NT2/D1 (cell line): ENCODE measurements at regions not wholly inside any gene's neighbourhood (a gene's known extent, or its start where the extent isn't known, plus 50 kb on each side); places are given as distances from the start of the nearest gene placed in this dataset.

Experiments used
- DNase-seq: peaks from one replicate; pipeline ENCODE4 v3.0.0-alpha.2; 2011; ENCODE audit warnings: low read depth, low spot score
- H3K27me3 ChIP-seq: 2 replicates; pipeline ENCODE4 v1.6.0; 2011; ENCODE audit warnings: mild to moderate bottlenecking; ENCODE audit not compliant: insufficient read length, insufficient read depth
- H3K36me3 ChIP-seq: 2 replicates; pipeline ENCODE4 v1.6.1; 2011; ENCODE audit warnings: mild to moderate bottlenecking, low read length, mixed read lengths; ENCODE audit not compliant: insufficient read depth, insufficient read length
- H3K4me1 ChIP-seq: 2 replicates; pipeline ENCODE4 v1.5.1; 2011; ENCODE audit not compliant: insufficient read depth, insufficient read length
- H3K4me3 ChIP-seq: 2 replicates; pipeline ENCODE4 v1.5.1; 2011; ENCODE audit warnings: low read depth; ENCODE audit not compliant: insufficient read length
- H3K9ac ChIP-seq: 2 replicates; pipeline ENCODE4 v1.6.0; 2011; ENCODE audit warnings: low read depth; ENCODE audit not compliant: insufficient read length
- H3K9me3 ChIP-seq: 2 replicates; pipeline ENCODE4 v1.5.1; 2011; ENCODE audit warnings: mild to moderate bottlenecking, low read length; ENCODE audit not compliant: insufficient read depth
- SUZ12 ChIP-seq: IDR thresholded peaks from 2 replicates; pipeline ENCODE4 v1.6.1; 2011; ENCODE audit not compliant: insufficient read length, insufficient read depth; ENCODE audit errors: extremely low read depth
- YY1 ChIP-seq: IDR thresholded peaks from 2 replicates; pipeline ENCODE4 v1.6.1; 2011; ENCODE audit not compliant: insufficient read length, insufficient read depth
- ZNF274 ChIP-seq: IDR thresholded peaks from 2 replicates; pipeline ENCODE4 v1.6.1; 2011; ENCODE audit warnings: mild to moderate bottlenecking, low read depth, low read length

- H3K4me1 ChIP-seq, result peaks cover 8% of the 10 kb centered on the region
- no peak for TF ChIP-seq YY1
- no peak for TF ChIP-seq ZNF274
- no peak for TF ChIP-seq SUZ12
- H3K27me3 ChIP-seq, result peaks cover 49% of the 10 kb centered on the region
- peak overlapping the region; percentile 77 for H3K9ac ChIP-seq
- DNase-seq, result no peak
- H3K9me3 ChIP-seq, result no peaks in the 10 kb centered on the region
- peak overlapping the region; percentile 55 for H3K4me3 ChIP-seq
- H3K36me3 ChIP-seq, result peaks cover 2% of the 10 kb centered on the region
These were observed 146.3 kb downstream of the ERCC6L2 start for GRCh38 chr9:96021551-96022444.

GRCh38 chr9:96020792-96021550 is 145.5 kb downstream of the ERCC6L2 start:
- Histone ChIP-seq H3K9me3 (no peaks in the 10 kb centered on the region), H3K9ac (peak overlapping the region; percentile 77), H3K27me3 (peaks cover 48% of the 10 kb centered on the region), H3K4me1 (peaks cover 3% of the 10 kb centered on the region), H3K4me3 (peak overlapping the region; percentile 55), H3K36me3 (peaks cover 2% of the 10 kb centered on the region)
- no peak for DNase-seq
- TF ChIP-seq ZNF274 (no peak), SUZ12 (peak; percentile 9)

GRCh38 chr9:96020300-96020791 is 144.9 kb downstream of the ERCC6L2 start:
- Histone ChIP-seq H3K4me1 (peaks cover 3% of the 10 kb centered on the region), H3K9me3 (no peaks in the 10 kb centered on the region), H3K27me3 (peaks cover 48% of the 10 kb centered on the region), H3K4me3 (peak overlapping the region; percentile 55), H3K36me3 (peaks cover 2% of the 10 kb centered on the region), H3K9ac (peak overlapping the region; percentile 77)
- no peak for TF ChIP-seq ZNF274
- TF ChIP-seq SUZ12, result no peak
- no peak for TF ChIP-seq YY1
- DNase-seq, result no peak
